CD4-positive, CD25-positive, alpha-beta regulatory T cell (primary cell): ENCODE measurements at regions not wholly inside any gene's neighbourhood (a gene's known extent, or its start where the extent isn't known, plus 50 kb on each side); places are given as distances from the start of the nearest gene placed in this dataset.

ENCODE experiments used
- ATAC-seq, 2 donors: fragments of 150-1000 bp; cut with Tn5 transposase; one replicate each; pipeline ENCODE4 v1.10.0; 2021; ENCODE audit warnings: low read depth in 2 of 2, moderate number of reproducible peaks in 2 of 2, moderate library complexity in 1 of 2
- DNase-seq, 3 donors: peaks; one replicate each; pipeline versions ENCODE4 v3.0.0 to v3.0.0-alpha.2; 2012 to 2022; ENCODE audit warnings: mixed read lengths in 1 of 3
- H3K27ac ChIP-seq: one replicate; pipeline ENCODE4 v1.7.0; 2013; ENCODE audit warnings: mild to moderate bottlenecking, low read length; ENCODE audit not compliant: insufficient read depth, poor library complexity, severe bottlenecking
- H3K27me3 ChIP-seq: one replicate; pipeline ENCODE4 v1.7.0; 2013; ENCODE audit warnings: low read length; ENCODE audit not compliant: control insufficient read depth, insufficient read depth
- H3K36me3 ChIP-seq: one replicate; pipeline ENCODE4 v1.7.0; 2013; ENCODE audit warnings: mild to moderate bottlenecking, low read length, moderate library complexity; ENCODE audit not compliant: control insufficient read depth, insufficient read depth
- H3K4me1 ChIP-seq: 2 replicates; pipeline ENCODE4 v1.7.0; 2013; ENCODE audit warnings: mild to moderate bottlenecking, low read length; ENCODE audit not compliant: insufficient read depth, control insufficient read depth, poor library complexity, severe bottlenecking
- H3K4me3 ChIP-seq: one replicate; pipeline ENCODE4 v1.7.0; 2013; ENCODE audit warnings: low read depth, mild to moderate bottlenecking, low read length, moderate library complexity
- H3K9me3 ChIP-seq, 2 experiments: 1 replicate in 1 of 2; 2 replicates in 1 of 2; pipeline ENCODE4 v1.7.0; 2013; ENCODE audit warnings: low read length in 2 of 2, mild to moderate bottlenecking in 1 of 2, moderate library complexity in 1 of 2; ENCODE audit not compliant: control insufficient read depth in 2 of 2
- H3K27ac Mint-ChIP-seq, 3 donors: one replicate each; pipeline ENCODE4 v1.8.0; 2020 to 2022; ENCODE audit warnings: mild to moderate bottlenecking in 3 of 3, mixed read lengths in 3 of 3, moderate library complexity in 2 of 3
- H3K27me3 Mint-ChIP-seq: one replicate; pipeline ENCODE4 v1.8.0; 2022; ENCODE audit warnings: mild to moderate bottlenecking, mixed read lengths
- H3K36me3 Mint-ChIP-seq: one replicate; pipeline ENCODE4 v1.8.0; 2020; ENCODE audit warnings: mixed read lengths
- H3K4me1 Mint-ChIP-seq, 4 donors: one replicate each; pipeline ENCODE4 v1.8.0; 2020 to 2022; ENCODE audit warnings: mixed read lengths in 4 of 4, mild to moderate bottlenecking in 1 of 4
- H3K4me3 Mint-ChIP-seq, 4 donors: one replicate each; pipeline ENCODE4 v1.8.0; 2020 to 2022; ENCODE audit warnings: mild to moderate bottlenecking in 4 of 4, mixed read lengths in 4 of 4, moderate library complexity in 3 of 4
- H3K9me3 Mint-ChIP-seq, 7 donors: one replicate each; pipeline ENCODE4 v1.8.0; 2020 to 2022; ENCODE audit warnings: mixed read lengths in 7 of 7, mild to moderate bottlenecking in 3 of 7, moderate library complexity in 2 of 7

DNA sequence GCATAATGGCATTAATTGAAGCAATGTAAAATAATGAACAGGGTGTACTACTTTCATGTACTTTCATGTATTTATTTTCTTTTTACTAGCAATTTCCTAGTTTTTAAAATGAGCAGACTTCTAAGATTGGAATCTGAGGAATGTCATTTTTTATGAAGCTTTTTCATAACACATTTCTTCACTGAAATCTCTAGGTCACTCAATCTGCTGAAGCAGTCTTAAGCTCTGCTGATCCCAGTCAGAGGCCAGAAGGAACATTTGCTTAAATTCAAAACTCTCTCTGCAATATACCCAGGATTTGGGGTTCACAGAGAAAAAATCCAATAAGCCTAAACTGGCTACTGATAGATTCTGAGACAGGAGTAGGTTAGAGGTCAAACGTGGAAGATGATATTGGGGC lies 73.6 kb upstream of the CNTN1 start:
- no peak for DNase-seq
- H3K4me3 Mint-ChIP-seq, result no peak overlapping the region
- no peak for ATAC-seq
- H3K36me3 Mint-ChIP-seq, result no peaks in the 10 kb centered on the region
- Histone ChIP-seq H3K27me3 (no peaks in the 10 kb centered on the region), H3K9me3 (no peaks in the 10 kb centered on the region), H3K36me3 (no peaks in the 10 kb centered on the region), H3K4me1 (no peaks in the 10 kb centered on the region), H3K4me3 (no peak overlapping the region), H3K27ac (no peak overlapping the region)
- H3K27me3 Mint-ChIP-seq, result no peaks in the 10 kb centered on the region
- H3K4me1 Mint-ChIP-seq, result no peaks in the 10 kb centered on the region
- peaks cover 0 to 5% (median 0%) of the 10 kb centered on the region in 7 donors for H3K9me3 Mint-ChIP-seq
- no peak overlapping the region for H3K27ac Mint-ChIP-seq

- Histone ChIP-seq H3K36me3 (no peaks in the 10 kb centered on the region), H3K9me3 (no peaks in the 10 kb centered on the region), H3K27me3 (no peaks in the 10 kb centered on the region), H3K27ac (no peak overlapping the region), H3K4me1 (no peaks in the 10 kb centered on the region), H3K4me3 (no peak overlapping the region)
- Mint-ChIP-seq H3K4me1 (no peaks in the 10 kb centered on the region), H3K4me3 (no peak overlapping the region), H3K27me3 (no peaks in the 10 kb centered on the region), H3K36me3 (no peaks in the 10 kb centered on the region), H3K9me3 (peaks cover 0 to 7% (median 0%) of the 10 kb centered on the region in 7 donors), H3K27ac (no peak overlapping the region)
- DNase-seq (no peak), ATAC-seq (no peak)
Measured at GRCh38 chr12:40620564-40621019, 71.6 kb upstream of the CNTN1 start.

GRCh38 chr12:40622246-40622838 lies 69.9 kb upstream of the CNTN1 start:
- no peaks in the 10 kb centered on the region for H3K27me3 ChIP-seq
- Mint-ChIP-seq H3K9me3 (peaks cover 0 to 3% (median 0%) of the 10 kb centered on the region in 7 donors), H3K27ac (no peak overlapping the region), H3K36me3 (no peaks in the 10 kb centered on the region), H3K4me1 (no peaks in the 10 kb centered on the region), H3K4me3 (no peak overlapping the region), H3K27me3 (no peaks in the 10 kb centered on the region)
- no peaks in the 10 kb centered on the region for H3K36me3 ChIP-seq
- no peak overlapping the region for H3K4me3 ChIP-seq
- no peaks in the 10 kb centered on the region for H3K9me3 ChIP-seq
- ATAC-seq (no peak), DNase-seq (peak in 1 of 3 donors; percentile 42)
- H3K27ac ChIP-seq, result no peak overlapping the region
- H3K4me1 ChIP-seq, result no peaks in the 10 kb centered on the region

DNA sequence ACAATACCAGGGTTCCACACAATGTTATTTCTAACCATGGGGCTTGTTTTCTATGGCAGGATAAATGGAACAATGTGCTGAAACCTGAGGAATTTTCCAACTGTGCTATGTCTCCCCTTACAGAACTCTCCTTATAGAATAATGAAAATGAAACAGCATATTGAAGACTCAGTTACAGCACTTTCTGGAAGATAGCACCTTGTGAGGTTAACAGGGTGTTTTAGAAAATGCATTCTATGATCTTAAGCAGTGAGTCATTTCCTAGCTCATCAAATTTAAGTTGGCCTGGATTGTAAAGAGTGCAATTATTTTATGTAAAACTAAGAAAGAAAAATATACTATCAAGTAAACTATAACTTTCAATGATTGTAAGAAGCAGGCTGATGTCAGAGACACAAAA lies 60.1 kb upstream of the CNTN1 start:
- H3K27ac Mint-ChIP-seq, result no peak overlapping the region
- Histone ChIP-seq H3K4me1 (no peaks in the 10 kb centered on the region), H3K9me3 (no peaks in the 10 kb centered on the region), H3K27ac (no peak overlapping the region), H3K36me3 (no peaks in the 10 kb centered on the region), H3K27me3 (no peaks in the 10 kb centered on the region), H3K4me3 (no peak overlapping the region)
- H3K27me3 Mint-ChIP-seq, result no peaks in the 10 kb centered on the region
- H3K36me3 Mint-ChIP-seq, result no peaks in the 10 kb centered on the region
- ATAC-seq, result no peak
- no peak for DNase-seq
- peaks cover 0 to 8% (median 3%) of the 10 kb centered on the region in 7 donors for H3K9me3 Mint-ChIP-seq
- no peak overlapping the region for H3K4me3 Mint-ChIP-seq
- H3K4me1 Mint-ChIP-seq, result no peaks in the 10 kb centered on the region

DNA sequence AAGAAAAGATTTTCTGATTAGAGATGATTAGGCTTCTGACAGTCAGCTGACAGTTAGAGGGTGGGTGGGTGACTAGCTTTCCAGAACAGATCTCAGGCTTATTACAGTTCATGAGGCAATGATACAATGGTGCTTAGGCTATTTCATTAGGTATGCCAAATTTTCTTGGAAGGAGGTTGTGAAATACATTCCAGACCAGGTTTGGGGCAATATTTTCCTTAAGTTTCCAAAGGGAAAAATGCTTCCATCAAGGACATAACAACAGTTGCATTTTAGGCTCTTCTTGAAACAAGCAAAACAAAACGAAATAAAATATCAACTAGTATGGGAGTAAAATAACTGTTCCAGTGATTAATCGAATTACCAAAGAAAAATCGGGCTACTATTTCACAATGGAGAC lies 59.3 kb upstream of the CNTN1 start:
- no peaks in the 10 kb centered on the region for H3K4me1 Mint-ChIP-seq
- ATAC-seq (no peak), DNase-seq (no peak)
- Histone ChIP-seq H3K4me1 (no peaks in the 10 kb centered on the region), H3K36me3 (no peaks in the 10 kb centered on the region), H3K27ac (no peak overlapping the region), H3K9me3 (no peaks in the 10 kb centered on the region), H3K27me3 (no peaks in the 10 kb centered on the region), H3K4me3 (no peak overlapping the region)
- peaks cover 0 to 9% (median 2%) of the 10 kb centered on the region in 7 donors for H3K9me3 Mint-ChIP-seq
- H3K27me3 Mint-ChIP-seq, result no peaks in the 10 kb centered on the region
- H3K36me3 Mint-ChIP-seq, result no peaks in the 10 kb centered on the region
- no peak overlapping the region for H3K4me3 Mint-ChIP-seq
- no peak overlapping the region for H3K27ac Mint-ChIP-seq

- Histone ChIP-seq H3K27ac (no peak overlapping the region), H3K4me1 (no peaks in the 10 kb centered on the region), H3K4me3 (no peak overlapping the region), H3K27me3 (no peaks in the 10 kb centered on the region), H3K36me3 (no peaks in the 10 kb centered on the region), H3K9me3 (no peaks in the 10 kb centered on the region)
- Mint-ChIP-seq H3K27ac (no peak overlapping the region), H3K36me3 (no peaks in the 10 kb centered on the region), H3K27me3 (no peaks in the 10 kb centered on the region), H3K4me1 (no peaks in the 10 kb centered on the region), H3K4me3 (no peak overlapping the region), H3K9me3 (peaks cover 0 to 10% (median 2%) of the 10 kb centered on the region in 7 donors)
- DNase-seq (no peak), ATAC-seq (no peak)
Measured at GRCh38 chr12:40634517-40635131, 57.6 kb upstream of the CNTN1 start.

GRCh38 chr12:40635141-40635731 lies 57.0 kb upstream of the CNTN1 start:
- Mint-ChIP-seq H3K27me3 (no peaks in the 10 kb centered on the region), H3K36me3 (no peaks in the 10 kb centered on the region), H3K4me3 (no peak overlapping the region), H3K4me1 (no peaks in the 10 kb centered on the region), H3K9me3 (peaks cover 0 to 11% (median 2%) of the 10 kb centered on the region in 7 donors), H3K27ac (no peak overlapping the region)
- H3K36me3 ChIP-seq, result no peaks in the 10 kb centered on the region
- H3K4me3 ChIP-seq, result no peak overlapping the region
- no peak overlapping the region for H3K27ac ChIP-seq
- DNase-seq, result no peak
- no peaks in the 10 kb centered on the region for H3K4me1 ChIP-seq
- H3K27me3 ChIP-seq, result no peaks in the 10 kb centered on the region
- ATAC-seq, result no peak
- no peaks in the 10 kb centered on the region for H3K9me3 ChIP-seq
